Femur (tissue), 1 donor: ENCODE measurements at regions not wholly inside any gene's neighbourhood (a gene's known extent, or its start where the extent isn't known, plus 50 kb on each side); places are given as distances from the start of the nearest gene placed in this dataset.

Experiments
- DNase-seq: peaks from one replicate; pipeline ENCODE4 v3.0.0-alpha.2; 2017

DNA sequence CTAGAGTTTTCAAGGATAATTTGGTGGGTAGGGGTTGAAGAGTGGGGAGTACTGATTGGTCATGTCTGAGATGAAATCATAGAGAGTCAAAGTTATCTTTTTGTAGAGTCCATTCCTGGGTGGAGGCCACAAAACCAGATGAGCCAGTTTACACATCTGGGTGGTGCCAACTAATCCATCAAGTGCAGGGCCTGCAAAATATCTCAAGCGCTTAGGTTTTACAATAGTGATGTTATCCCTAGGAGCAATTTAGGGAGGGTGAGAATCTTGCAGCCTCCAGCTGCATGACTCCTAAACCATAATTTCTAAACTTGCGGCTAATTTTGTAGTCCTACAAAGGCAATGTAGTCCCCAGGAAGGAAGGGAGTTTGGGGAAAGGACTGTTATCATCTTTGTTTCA, 988.3 kb upstream of the LCORL start:
- DNase-seq, result no peak

DNA sequence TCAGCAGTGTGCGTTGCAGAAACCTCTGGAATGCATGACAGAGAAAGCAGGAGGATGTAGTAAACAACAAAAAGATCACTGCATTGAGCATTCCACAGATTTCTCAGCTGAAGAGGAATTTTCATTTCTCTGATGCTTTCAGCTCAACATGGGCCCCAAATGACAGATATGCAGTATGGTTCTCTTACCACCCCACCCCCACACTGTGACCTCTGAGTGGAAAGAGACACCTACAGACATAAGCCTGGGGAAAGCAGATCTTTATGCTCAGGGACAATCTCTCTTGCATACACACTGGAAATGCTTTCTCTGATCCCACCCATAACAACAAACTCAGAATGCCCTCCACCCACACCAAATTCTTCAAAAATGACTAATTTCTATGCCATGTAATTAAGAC, 983.7 kb upstream of the LCORL start:
- DNase-seq, result no peak

DNA sequence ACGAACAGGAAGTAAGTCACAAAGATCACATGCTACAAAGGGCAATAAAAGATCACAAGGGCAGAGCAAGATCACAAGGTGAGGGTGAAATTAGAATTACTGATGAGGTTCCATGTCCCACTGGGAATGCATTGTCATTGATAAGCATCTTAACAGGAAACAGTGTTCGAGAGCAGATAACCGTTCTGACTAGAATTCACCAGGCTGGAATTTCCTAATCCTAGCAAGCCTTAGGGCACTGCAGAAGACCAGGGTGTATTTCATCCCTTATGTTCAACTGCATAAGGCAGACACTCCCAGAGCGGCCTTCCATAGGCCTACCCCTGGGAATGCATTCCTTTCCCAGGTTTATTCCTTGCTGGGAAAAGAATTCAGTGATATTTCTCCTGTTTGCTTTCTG, 980.6 kb upstream of the LCORL start:
- no peak for DNase-seq

DNA sequence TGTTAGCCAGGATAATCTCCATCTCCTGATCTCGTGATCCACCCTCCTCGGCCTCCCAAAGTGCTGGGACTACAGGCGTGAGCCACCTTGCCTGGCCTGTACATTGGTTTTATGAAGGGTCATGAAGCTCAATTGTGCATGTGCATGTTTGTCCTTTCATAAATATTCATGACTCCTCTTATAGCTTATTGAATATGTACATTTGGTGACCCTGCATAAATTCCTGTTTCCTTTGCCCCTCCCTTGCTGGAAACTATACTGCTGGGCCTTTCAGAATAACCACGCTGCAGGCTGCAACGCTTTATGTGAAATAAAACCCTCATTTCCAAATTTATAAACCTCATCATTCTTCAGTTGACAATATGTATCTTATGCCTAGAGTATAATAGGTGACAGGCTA, 978.0 kb upstream of the LCORL start:
- no peak for DNase-seq

DNA sequence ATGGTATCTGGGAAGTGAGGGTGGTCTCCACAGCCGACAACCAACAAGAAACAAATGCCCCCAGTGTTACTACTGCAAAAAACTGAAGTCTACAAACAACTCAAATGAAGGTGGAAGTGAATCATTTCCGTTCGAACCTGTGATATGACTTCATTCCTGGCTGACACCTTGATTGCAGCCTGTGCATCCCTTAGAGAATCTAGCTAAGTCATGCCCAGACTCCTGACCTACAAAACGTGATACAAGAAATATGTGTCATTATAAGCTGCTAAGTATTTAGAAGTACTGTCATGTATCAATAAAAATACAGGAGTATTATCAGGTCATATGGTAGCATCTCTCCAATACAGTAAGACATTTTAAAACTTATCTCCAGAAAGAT, 959.7 kb upstream of the LCORL start:
- no peak for DNase-seq

DNA sequence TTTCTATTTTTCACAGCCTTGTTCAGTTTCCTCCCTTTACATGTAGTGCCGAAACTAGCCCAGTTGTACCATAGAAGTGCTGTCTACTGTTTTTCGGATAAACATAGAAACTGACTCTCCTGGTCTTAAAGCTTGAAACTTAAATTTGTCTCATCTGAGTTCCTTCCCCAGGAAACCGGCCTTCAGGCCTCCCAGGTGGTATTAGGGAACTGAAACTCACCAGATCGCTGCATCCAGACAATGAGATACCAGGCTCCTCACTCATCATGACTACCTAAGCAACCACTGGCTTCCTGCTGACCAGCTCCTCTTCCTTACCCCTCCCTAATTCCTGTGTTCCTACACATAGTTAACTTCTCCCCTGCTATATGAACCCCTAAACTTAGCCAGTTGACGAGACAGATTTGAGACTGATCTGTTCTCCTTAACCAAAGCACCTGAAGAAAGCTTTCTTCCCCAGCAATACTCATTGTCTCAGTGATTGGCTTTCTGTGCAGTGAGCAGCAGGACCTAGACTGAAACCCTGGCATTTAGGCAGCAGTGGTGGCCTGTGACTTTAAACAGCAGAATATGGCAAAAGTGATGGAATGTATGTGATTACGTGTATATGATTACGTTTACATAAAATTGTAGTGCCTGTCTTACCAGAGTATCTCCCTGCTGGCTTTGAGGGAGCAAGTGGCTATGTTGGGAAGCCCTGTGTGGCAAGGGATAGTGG, 959.1 kb upstream of the LCORL start:
- peak; percentile 18 for DNase-seq

DNA sequence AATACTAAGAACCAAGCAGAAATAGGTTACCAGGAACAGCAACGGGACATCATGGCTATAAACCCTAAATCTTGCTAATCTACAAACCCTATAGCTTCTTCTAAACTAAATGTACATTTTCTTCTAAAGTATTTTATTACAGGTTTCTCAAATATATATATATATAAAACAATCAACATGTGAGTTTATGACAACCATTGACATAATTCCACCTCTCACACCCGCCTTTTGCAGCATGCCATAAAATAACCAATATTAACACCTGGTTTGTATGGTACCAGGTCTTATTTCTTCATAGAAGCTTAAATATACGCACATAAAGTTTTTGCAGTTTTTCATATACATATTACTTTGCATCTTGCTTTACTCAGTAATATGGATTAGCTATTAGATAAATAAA, 955.3 kb upstream of the LCORL start:
- no peak for DNase-seq

DNA sequence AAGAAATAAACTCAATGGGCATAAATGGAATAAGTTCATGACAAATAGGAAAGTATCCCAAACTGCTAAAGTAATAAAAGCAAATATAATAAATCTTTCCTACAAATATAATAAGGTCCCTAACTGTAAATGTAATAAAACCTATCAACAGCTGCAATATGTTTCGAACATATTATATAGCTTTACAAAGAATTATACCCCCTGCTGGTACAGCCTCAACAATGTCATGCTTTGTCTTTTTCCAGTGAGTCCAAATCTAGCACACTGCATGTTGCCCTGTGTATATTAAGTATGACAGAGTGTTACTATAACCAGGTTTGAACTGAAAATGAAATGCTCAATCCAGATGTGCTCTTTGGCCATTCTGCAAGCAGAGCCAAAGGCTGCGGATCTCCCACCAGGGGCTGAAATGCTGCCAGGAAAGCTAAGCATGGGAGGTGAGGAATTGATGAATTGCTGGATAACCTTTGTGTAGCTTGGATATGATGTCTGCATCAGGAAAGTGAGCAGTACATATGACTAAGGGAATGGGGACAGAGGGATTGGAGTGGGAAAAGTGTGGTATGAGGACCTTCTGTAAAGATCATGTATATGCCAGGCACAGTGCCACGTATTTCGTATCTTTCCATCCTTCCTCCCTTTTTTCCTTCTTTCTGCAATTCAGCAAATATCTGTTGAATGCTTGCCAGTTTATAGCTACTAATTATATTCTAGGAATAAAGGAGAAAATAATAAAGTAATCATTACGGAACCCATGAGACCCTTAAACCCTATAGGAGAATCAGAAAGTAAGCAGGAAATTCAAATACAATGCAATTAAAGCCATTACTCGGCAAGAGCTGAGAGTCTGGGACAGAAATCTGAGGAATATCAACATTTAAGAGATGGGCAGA, 954.6 kb upstream of the LCORL start:
- DNase-seq, result peak; percentile 23

DNA sequence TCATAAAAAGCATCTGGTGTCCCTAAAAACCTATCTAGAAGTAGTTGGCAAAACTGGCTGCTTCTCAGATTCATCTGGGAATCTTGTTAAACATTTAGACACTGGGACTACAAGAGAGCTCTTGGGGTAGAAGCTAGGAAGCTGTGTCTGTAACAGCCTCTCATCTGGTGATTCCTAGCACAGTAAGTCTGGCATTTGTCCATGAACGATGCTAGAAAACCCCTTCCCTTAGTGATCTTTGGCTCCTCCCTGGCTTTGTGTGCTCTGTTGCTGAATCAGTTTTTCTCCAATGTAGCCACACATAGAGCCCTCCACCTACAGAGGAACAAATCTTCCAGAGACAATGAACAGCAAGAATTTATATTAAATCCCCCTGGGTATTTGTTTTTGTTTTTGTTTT, 951.7 kb upstream of the LCORL start:
- no peak for DNase-seq

DNA sequence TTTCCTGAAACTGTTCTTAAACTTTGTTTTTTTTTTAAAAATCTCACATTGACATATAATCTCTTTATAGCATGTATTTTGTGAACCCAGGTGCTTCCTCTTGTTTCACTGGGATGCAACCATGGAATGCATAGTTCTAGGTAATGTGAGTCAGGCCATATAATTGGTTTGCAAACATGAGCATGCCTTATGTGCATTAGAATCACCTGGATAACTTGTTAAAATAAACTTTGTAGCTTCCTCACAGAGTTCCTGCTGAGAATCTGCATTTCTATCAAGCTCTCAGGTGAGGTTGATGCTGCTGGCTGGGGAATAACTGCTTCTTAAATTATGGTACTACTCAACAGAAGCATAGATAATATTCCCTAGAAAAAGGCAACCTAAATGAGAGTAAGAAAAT, 940.3 kb upstream of the LCORL start:
- DNase-seq, result no peak

DNA sequence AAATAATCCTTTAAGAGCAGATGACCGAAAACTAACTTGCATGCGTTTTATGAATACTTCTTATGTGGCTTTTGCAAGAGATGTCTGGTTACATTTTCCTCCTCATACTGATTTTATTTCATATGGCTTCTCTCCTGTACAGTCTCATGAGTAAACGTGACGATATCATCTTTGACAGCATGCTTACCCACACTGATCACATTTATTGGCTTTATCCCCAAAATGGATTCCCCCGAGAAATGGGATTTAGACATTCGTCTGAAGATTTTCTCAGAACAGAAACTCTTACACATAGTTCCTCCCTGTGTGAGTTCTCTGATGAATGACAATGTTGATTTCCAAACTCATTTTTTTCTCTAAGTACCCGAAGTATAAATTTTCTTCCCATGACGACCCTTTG, 939.7 kb upstream of the LCORL start:
- DNase-seq, result no peak

DNA sequence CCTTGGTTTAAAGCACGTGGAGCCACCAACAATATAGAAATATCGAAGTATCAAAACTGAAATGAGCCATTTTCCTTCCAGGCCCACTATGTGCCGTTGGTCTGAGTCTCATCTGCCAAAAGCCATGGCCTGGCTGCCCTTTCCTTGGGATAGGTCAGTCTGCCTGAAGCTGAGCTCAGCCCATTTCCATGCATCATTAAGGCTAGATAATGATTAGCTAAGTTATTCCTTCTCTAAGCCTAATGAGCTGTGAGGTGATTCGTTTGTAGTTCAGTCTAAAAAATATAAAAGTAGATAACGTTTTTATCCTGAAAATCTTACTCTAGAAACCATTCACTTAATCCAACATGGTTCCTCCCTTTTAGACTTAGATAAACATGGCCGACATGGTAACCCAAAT, 936.2 kb upstream of the LCORL start:
- DNase-seq, result no peak

DNA sequence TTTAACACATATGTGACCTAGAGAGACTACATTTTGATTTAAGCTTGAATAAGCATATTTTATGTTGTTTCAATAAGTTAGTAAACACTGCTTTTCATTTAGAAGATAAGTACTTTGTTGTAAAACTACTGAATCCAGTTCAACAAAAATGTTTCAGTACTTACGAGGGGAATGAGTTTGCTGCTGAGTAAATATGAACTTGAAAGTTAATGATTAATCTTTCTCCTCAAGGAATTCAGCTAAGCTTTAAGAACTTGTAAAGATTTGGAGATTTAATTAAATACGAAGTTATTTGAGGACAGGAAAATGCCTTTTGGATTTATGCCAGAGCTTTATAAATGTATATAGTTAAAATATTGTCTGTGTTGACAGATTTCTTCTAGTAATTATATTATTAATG, 933.0 kb upstream of the LCORL start:
- DNase-seq, result no peak

DNA sequence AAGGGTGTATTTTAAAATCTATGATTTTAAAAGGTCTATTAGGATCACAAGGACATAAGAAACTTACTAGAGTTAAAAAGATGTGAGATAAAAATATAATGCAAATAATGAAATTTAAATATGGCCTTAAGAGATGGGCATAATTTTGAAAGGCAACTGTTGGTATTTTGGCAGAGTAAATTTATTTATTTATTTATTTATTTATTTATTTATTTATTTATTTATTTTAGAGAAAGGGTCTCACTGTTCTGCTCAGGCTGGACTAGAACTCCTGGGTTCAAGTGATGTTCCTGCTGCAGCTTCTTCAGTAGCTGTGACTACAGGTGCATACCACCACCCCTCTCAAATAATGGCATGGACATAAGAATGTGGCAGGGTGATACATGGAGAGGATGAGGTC, 932.1 kb upstream of the LCORL start:
- DNase-seq, result no peak

DNA sequence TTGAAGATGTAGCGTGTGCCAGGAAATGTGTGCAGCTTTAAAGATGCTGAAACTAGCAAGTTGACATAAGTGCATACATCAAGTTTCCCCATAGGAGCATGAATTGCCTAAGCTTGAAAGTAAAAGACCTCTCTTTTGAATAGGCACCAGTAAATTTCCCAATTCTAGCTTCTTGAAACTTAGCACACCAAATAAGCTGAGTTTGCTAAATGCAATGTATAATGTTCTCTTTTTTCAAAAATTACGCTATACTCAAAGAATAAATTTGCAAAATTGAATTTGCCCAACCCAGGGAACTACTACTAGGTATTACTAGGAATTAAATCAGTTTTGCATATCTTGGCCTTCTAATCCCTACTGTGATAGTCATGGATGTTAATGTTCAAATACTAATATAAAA, 923.9 kb upstream of the LCORL start:
- no peak for DNase-seq

DNA sequence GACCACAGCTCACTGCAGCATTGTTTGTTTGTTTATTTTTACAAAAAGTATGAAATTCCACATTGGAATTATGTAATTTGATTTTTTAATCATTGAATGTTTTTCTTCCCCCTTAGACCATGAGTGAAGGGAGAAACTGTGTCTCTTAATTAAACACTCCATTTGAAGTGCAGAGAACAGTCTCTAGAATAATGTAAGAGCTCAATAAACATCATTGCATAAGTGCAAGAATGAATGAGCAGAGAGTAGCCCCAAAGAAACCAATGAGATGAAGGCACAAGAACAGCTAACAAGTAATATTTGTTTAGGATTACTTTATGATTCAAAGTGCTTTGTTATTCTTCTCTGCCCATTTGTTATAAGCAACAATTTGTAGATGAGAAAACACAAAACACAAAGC, 921.3 kb upstream of the LCORL start:
- DNase-seq, result no peak

DNA sequence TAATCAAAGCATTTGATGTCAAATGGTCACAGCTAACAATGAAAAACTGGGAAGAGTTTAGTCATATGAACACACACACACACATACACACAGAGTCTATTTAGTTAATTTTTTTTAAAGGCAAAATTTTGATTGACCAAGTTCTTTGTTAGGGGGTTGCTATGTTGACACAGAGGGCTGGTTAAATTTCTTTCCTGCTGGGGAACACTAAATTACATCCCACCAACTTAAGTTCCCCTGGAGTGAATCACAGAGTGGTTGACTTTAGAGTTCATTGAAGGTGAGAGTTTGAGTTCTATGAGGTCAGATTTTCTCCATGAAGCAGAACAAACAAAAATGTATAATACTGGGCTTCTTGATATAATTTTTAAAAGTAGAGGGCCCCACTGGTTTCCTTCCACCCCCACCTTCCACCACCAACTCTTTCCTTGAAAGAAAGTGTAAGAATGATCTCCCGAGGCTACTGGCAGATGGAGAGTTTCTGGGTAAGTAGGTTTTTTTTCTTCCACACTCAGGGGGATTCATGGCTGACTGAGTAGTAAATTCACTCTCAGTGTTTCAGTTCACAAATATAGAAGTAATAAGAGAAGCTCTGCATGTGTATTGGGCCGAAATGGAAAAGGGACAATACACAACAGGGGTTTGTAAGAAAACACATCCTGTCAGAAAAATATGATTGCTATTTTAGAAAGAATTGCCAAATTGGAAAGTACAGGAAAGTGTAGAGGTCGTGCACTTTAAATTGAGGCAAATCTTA, 917.0 kb upstream of the LCORL start:
- DNase-seq, result no peak

DNA sequence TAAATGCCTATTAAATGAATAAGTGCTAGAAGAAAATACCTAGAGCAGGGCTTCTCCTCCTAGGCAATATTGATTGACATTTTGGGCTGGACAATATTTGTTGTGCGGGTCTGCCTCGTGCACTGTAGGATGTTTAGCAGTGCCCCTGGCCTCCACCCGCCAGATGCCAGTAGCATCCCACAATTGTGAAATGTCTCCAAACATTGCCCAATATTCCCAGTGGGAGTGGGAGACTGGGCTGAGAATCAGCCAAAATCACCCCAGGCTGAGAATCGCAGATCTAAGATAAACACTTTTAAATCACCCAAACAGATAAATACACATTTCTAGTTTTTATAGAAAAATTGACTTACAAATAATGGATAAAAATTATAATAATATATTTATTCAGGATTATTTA, 916.2 kb upstream of the LCORL start:
- no peak for DNase-seq

DNA sequence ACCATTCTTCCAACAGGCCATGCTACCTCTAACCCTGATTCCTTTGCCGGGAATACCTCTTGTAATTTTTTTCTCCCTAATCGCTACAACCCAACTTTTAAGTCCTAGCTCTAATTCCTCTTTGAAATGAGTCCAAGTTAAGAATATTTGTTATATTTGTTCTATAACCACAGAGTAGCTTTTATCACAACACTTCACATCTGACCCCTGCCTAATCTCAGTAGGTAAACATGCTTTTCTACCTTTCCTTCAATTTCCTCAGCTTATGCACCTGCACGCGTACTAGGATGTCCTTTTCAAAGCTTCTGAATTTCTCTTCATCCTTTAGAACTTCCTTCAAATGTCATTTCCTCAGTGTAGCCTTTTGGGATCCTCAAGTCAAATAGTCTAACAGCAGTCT, 915.5 kb upstream of the LCORL start:
- no peak for DNase-seq

DNA sequence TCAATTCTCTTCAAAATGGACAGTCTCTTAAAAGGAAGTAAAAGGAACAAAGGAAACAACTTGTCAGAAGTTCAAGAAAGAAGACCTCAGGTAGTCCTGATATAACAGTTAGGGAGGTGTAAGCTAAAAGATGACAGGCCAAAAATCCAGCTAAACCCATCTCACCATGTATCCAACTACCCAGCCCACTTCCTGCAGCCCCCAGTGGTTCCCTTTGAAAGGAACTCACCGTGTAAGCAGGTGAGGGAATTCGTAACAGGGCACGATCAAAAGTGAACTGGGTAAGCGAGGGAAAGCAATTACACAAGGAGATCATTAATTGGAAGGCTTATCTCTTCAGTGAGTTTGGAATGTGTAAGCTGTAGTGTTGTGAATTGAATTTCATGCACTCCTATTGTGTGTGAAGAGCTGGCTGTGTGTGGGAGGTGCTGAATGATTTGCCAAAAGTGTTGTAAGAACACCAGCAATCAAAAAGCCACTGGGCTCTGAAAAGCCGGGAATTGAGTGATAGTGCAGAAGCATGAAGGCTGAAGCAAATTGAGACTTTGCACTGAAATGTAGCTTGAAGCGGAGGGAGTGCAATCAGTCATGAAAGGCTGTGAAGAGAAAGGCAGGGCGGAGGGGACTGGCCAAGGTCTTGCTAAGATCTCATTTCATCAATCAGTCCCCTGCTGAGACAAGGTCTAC, 914.2 kb upstream of the LCORL start:
- no peak for DNase-seq

DNA sequence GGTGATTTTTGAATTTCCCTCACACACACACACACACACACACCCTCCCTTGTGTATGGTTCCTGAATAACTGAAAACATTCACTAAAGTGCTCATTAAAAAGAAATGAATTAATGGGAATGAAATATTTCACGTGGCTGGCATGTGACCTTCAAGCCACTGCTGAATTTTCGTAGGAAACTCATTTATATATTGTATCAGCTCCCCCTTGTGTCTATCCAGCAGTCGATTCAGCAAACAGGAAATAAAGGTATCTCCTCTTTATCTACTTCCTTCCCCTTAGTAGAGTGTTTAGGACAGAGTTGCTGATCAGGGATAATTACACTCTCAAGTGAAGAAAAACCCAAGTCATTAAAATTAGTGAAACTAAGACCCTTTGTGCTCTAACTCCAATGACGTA, 912.6 kb upstream of the LCORL start:
- no peak for DNase-seq

DNA sequence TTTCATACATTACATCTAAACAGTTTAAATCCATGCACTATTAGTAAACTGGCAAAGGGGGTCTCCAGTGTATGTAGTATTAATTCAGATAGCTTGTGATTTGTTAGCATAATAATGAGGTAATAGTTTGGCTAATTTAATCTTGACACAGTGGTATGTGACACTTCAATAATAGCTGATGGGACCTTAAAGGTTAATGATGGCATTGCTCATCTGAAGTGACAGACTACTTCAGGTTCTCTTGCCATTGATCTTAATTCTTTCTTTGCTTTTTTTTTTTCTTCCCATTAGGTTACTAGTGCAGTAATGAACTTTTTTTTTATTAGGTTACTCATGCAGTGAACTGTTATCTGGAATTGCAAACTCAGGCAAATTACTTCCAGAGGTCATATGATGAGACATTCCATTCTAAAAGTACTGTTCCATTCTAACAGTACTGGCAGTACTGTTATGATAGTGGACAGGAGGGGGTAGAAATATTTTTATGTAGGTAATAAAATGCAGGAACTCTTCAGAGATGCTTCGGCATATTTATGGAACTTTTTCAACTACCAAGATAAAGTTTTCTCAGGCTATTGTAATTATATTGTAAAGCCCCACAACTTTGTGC, 911.3 kb upstream of the LCORL start:
- DNase-seq, result no peak
